Body of pancreas (tissue), 4 donors: ENCODE measurements at regions not wholly inside any gene's neighbourhood (a gene's known extent, or its start where the extent isn't known, plus 50 kb on each side); places are given as distances from the start of the nearest gene placed in this dataset.

Source experiments
- POLR2A ChIP-seq, 3 donors: fragments of 450-650 bp; IDR thresholded peaks; one replicate each; pipeline ENCODE4 v1.6.1; 2016; ENCODE audit warnings: antibody characterized with exemption in 3 of 3, mild to moderate bottlenecking in 2 of 3
- TF ChIP-seq, protein P1 (sequence below), 7 experiments: fragments of 450-650 bp in 4 of 7; fragments of 200-600 bp in 3 of 7; sonication (generic) in 3 of 7; IDR thresholded peaks; one replicate each; pipeline ENCODE4 v1.5.1; 2016 to 2019; ENCODE audit warnings: antibody characterized with exemption in 7 of 7

- TF ChIP-seq, protein P1, sequence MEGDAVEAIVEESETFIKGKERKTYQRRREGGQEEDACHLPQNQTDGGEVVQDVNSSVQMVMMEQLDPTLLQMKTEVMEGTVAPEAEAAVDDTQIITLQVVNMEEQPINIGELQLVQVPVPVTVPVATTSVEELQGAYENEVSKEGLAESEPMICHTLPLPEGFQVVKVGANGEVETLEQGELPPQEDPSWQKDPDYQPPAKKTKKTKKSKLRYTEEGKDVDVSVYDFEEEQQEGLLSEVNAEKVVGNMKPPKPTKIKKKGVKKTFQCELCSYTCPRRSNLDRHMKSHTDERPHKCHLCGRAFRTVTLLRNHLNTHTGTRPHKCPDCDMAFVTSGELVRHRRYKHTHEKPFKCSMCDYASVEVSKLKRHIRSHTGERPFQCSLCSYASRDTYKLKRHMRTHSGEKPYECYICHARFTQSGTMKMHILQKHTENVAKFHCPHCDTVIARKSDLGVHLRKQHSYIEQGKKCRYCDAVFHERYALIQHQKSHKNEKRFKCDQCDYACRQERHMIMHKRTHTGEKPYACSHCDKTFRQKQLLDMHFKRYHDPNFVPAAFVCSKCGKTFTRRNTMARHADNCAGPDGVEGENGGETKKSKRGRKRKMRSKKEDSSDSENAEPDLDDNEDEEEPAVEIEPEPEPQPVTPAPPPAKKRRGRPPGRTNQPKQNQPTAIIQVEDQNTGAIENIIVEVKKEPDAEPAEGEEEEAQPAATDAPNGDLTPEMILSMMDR (IDR thresholded peaks at IDR 0.05): no peak
- TF ChIP-seq POLR2A (IDR thresholded peaks at IDR 0.05): no peak
Observed at GRCh38 chr12:74848006-74848405, 310.4 kb downstream of the ATXN7L3B start.
